PC-9 (cell line): ENCODE measurements at regions not wholly inside any gene's neighbourhood (a gene's known extent, or its start where the extent isn't known, plus 50 kb on each side); places are given as distances from the start of the nearest gene placed in this dataset.

ENCODE experiments used
- CTCF ChIP-seq: fragments of 200-600 bp; sonication (generic); conservative IDR thresholded peaks from 2 replicates; pipeline ENCODE4 v1.6.1; 2017; ENCODE audit warnings: mixed run types, antibody characterized with exemption, mild to moderate bottlenecking, moderate library complexity
- EZH2 ChIP-seq: fragments of 200-600 bp; sonication (generic); IDR thresholded peaks from 2 replicates; pipeline ENCODE4 v1.8.0; 2017; ENCODE audit warnings: antibody characterized with exemption, low read depth

DNA sequence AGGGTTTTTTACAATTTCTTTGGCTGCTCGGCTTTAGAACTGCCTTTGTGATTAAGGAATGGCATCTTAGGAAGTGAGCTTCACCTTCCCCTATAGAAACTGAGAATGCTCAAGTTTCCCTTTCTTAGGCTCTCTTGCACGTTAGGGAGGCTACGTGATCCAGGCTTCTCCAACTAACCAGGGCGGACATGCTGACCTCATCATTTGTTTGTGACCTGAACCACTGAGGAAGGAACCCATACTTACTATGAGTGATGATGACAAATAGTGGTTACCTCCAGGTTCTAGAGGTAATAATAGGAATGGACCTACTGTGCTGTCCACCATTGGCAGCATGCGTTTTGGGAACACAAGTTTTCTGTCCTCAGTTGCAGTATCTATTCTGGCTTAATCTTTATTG is 645.8 kb downstream of the C6orf118 start:
- TF ChIP-seq CTCF (no peak), EZH2 (no peak)
